ENCODE measurements at regions not wholly inside any gene's neighbourhood (a gene's known extent, or its start where the extent isn't known, plus 50 kb on each side); places are given as distances from the start of the nearest gene placed in this dataset.

- TF ChIP-seq ZBTB2 (CRISPR knock-in tag; IDR thresholded peaks at IDR 0.05; ENCODE audit: low read depth) = 0 out of 2 replicates have a peak, but pooled peaks have one; percentile 25
- TF ChIP-seq ZNF274 (CRISPR knock-in tag; IDR thresholded peaks at IDR 0.05) = no peak
- 0 out of 2 replicates have a peak, but pooled peaks have one; percentile 7 for TF ChIP-seq NFRKB (IDR thresholded peaks at IDR 0.05)
- TF ChIP-seq ZNF589 (CRISPR knock-in tag; conservative IDR thresholded peaks at IDR 0.05) = 0 out of 2 replicates have a peak, but pooled peaks have one; percentile 39
These were observed 212.6 kb upstream of the GSE1 start (continued) for GRCh38 chr16:85400305-85401205.

GRCh38 chr16:85401370-85401916 lies 211.7 kb upstream of the GSE1 start:
- DNase-seq (ENCODE audit: low spot score) (no peak), FAIRE-seq (no peak), ATAC-seq (no peak)
- WGBS (ENCODE audit: low lambda C conversion rate) = 79% methylated on average over 12 of the region's 16 CpGs
- Histone ChIP-seq H3K4me3 (replicated peaks in 1 of 3; ENCODE audit: insufficient read depth in 1 of 3, low read depth in 2 of 3, low read length in 3 of 3) (no peak overlapping the region), H2AFZ (ENCODE audit: low read length) (no peak overlapping the region), H3K27me3 (ENCODE audit: control insufficient read depth in 1 of 2, insufficient read depth in 2 of 2, low read length in 2 of 2) (peaks cover 5 to 9% of the 10 kb centered on the region in 2 experiments; a peak in 3 of 5 replicates), H3K36me3 (replicated peaks in 1 of 2; ENCODE audit: control insufficient read depth in 1 of 2, insufficient read depth in 2 of 2, low read length in 2 of 2) (no peaks in the 10 kb centered on the region), H4K20me1 (ENCODE audit: insufficient read depth, low read length) (peaks cover 4% of the 10 kb centered on the region; the same call in 1 of the 2 replicates), H3K79me2 (ENCODE audit: insufficient read depth, low read length) (no peaks in the 10 kb centered on the region), H3K27ac (ENCODE audit: extremely low read length, insufficient read depth, low read length) (no peak overlapping the region), H3K4me1 (ENCODE audit: insufficient read depth, low read length) (peaks cover 32% of the 10 kb centered on the region), H3K9me3 (ENCODE audit: low read length) (no peaks in the 10 kb centered on the region), H3K4me2 (ENCODE audit: low read depth, low read length) (no peak overlapping the region), H3K9ac (ENCODE audit: insufficient read depth, low read depth, low read length) (no peak overlapping the region)
- BruUV-seq (replicated peaks) = no TSS peak
- ChIA-PET POLR2A (no interaction called here), CTCF (ENCODE audit: low intra/inter-chr PET ratio, low total read pairs) (no interaction called here)
- TF ChIP-seq ZFX (CRISPR knock-in tag; IDR thresholded peaks at IDR 0.05; ENCODE audit: low read depth) (no peak), ATF3 (CRISPR knock-in tag; IDR thresholded peaks at IDR 0.05) (no peak), SIX4 (CRISPR knock-in tag; IDR thresholded peaks at IDR 0.05) (no peak)
- intact Hi-C loops (cut with micrococcal nuclease; ENCODE audit: unreplicated experiment) (no loop called here), in situ Hi-C loops (cut with HindIII; ENCODE audit: extremely low pct_ligation_motif_present, low pct_unique_long_range_greater_than_20kb) (no loop called here)
